WI38 (cell line): ENCODE measurements at regions not wholly inside any gene's neighbourhood (a gene's known extent, or its start where the extent isn't known, plus 50 kb on each side); places are given as distances from the start of the nearest gene placed in this dataset.

Experiments
- H3K4me3 ChIP-seq: 2 replicates; pipeline ENCODE4 v1.5.1; 2011; ENCODE audit warnings: low read depth, mild to moderate bottlenecking, control low read depth, low read length
- CTCF ChIP-seq: IDR thresholded peaks from 2 replicates; pipeline ENCODE4 v1.5.1; 2012; ENCODE audit warnings: low read depth, mild to moderate bottlenecking, control low read depth, low read length

- no peak overlapping the region for H3K4me3 ChIP-seq
- no peak for TF ChIP-seq CTCF
These were observed 226.1 kb downstream of the PCDH7 start for GRCh38 chr4:30946288-30946687.

GRCh38 chr4:30948653-30949052, 228.5 kb downstream of the PCDH7 start:
- no peak overlapping the region for H3K4me3 ChIP-seq
- no peak for TF ChIP-seq CTCF

GRCh38 chr4:30950737-30951136, 230.6 kb downstream of the PCDH7 start:
- TF ChIP-seq CTCF = no peak
- no peak overlapping the region for H3K4me3 ChIP-seq

GRCh38 chr4:30952526-30953219, 232.5 kb downstream of the PCDH7 start:
- TF ChIP-seq CTCF = no peak
- H3K4me3 ChIP-seq = no peak overlapping the region

- no peak overlapping the region for H3K4me3 ChIP-seq
These were observed 233.6 kb downstream of the PCDH7 start for GRCh38 chr4:30953799-30954198.

GRCh38 chr4:30956916-30957315, 236.7 kb downstream of the PCDH7 start:
- no peak for TF ChIP-seq CTCF
- no peak overlapping the region for H3K4me3 ChIP-seq

More at GRCh38 chr4:30953799-30954198, 233.6 kb downstream of the PCDH7 start:
- TF ChIP-seq CTCF = no peak

- no peak overlapping the region for H3K4me3 ChIP-seq
- TF ChIP-seq CTCF = no peak
These were observed 237.5 kb downstream of the PCDH7 start for GRCh38 chr4:30957706-30958105.
